Neural cell (in vitro differentiated cells): ENCODE measurements at regions not wholly inside any gene's neighbourhood (a gene's known extent, or its start where the extent isn't known, plus 50 kb on each side); places are given as distances from the start of the nearest gene placed in this dataset.

ENCODE experiments used
- CTCF ChIP-seq: fragments of 450-650 bp; IDR thresholded peaks from 2 replicates; pipeline ENCODE4 v1.5.1; 2014; ENCODE audit warnings: antibody characterized with exemption, mild to moderate bottlenecking, moderate library complexity; ENCODE audit not compliant: poor library complexity, severe bottlenecking
- EZH2 ChIP-seq: fragments of 200-600, 300-800 bp; shearing (Covaris generic), sonication (generic); IDR thresholded peaks from 2 replicates; pipeline ENCODE4 v1.6.1; 2014; ENCODE audit warnings: antibody characterized with exemption, low read length, borderline replicate concordance, mild to moderate bottlenecking; ENCODE audit not compliant: insufficient read depth, poor library complexity, severe bottlenecking
- REST ChIP-seq: IDR thresholded peaks from 2 replicates; pipeline ENCODE4 v1.6.1; 2012; ENCODE audit warnings: borderline replicate concordance
- SMC3 ChIP-seq: fragments of 450-650 bp; conservative IDR thresholded peaks from 2 replicates; pipeline ENCODE4 v1.6.1; 2014; ENCODE audit warnings: antibody characterized with exemption, mild to moderate bottlenecking, moderate library complexity; ENCODE audit not compliant: poor library complexity

- TF ChIP-seq CTCF, result no peak
- no peak for TF ChIP-seq REST
- no peak for TF ChIP-seq SMC3
- TF ChIP-seq EZH2, result no peak
Observed at GRCh38 chr16:82389956-82390650, 220.1 kb upstream of the MPHOSPH6 start.
